Ovary (tissue), 7 donors: ENCODE measurements at regions not wholly inside any gene's neighbourhood (a gene's known extent, or its start where the extent isn't known, plus 50 kb on each side); places are given as distances from the start of the nearest gene placed in this dataset.

ENCODE experiments used
- DNase-seq, 5 donors: peaks; one replicate each; pipeline ENCODE4 v3.0.0-alpha.2; 2019 to 2020
- H3K27ac ChIP-seq, 2 donors: fragments of 200-600 bp; one replicate each; pipeline versions ENCODE4 v1.5.1 to v1.8.0; 2019 to 2022
- H3K27me3 ChIP-seq: fragments of 200-600 bp; one replicate; pipeline ENCODE4 v1.8.0; 2022
- H3K36me3 ChIP-seq: fragments of 200-600 bp; sonication (generic); one replicate; pipeline ENCODE4 v1.5.1; 2019
- H3K4me1 ChIP-seq: one replicate; pipeline ENCODE4 v1.8.1; 2013; ENCODE audit warnings: mild to moderate bottlenecking, moderate library complexity; ENCODE audit not compliant: insufficient read depth
- H3K4me3 ChIP-seq: fragments of 200-600 bp; sonication (generic); one replicate; pipeline ENCODE4 v1.5.1; 2017
- H3K9me3 ChIP-seq, 2 donors: fragments of 200-600 bp in 1 of 2; sonication (generic) in 1 of 2; one replicate each; pipeline versions ENCODE4 v1.5.1 to v1.8.1; 2013 to 2019; ENCODE audit warnings: mild to moderate bottlenecking in 1 of 2, moderate library complexity in 1 of 2
- CTCF ChIP-seq, 3 donors: fragments of 450-650 bp in 2 of 3; fragments of 200-600 bp in 1 of 3; IDR thresholded peaks; one replicate each; pipeline versions ENCODE4 v1.5.1 to v1.8.0; 2016 to 2022; ENCODE audit warnings: antibody characterized with exemption in 3 of 3, mild to moderate bottlenecking in 1 of 3
- EP300 ChIP-seq: sonication (generic); formaldehyde crosslinking; IDR thresholded peaks from one replicate; pipeline ENCODE4 v1.6.1; 2017; ENCODE audit warnings: antibody characterized with exemption
- POLR2A ChIP-seq: fragments of 450-650 bp; IDR thresholded peaks from one replicate; pipeline ENCODE4 v1.6.1; 2017; ENCODE audit warnings: antibody characterized with exemption, mild to moderate bottlenecking, moderate library complexity
- whole genome bisulfite sequencing, 3 donors: extraction: QIAGEN DNeasy Blood & Tissue Kit in 1 of 3; methylation state at CpG; one replicate each; pipeline versions ENCODE4 v1.1.5 to v1.1.7; 2013 to 2017; 5-methylcytosine and 5-hydroxymethylcytosine counted together
- intact Hi-C, 4 donors: fragments of 100-400 bp; cut with DNase I; formaldehyde crosslinking; loops; one replicate each; pipeline versions ENCODE4 v1.11.0 to v1.15.1; 2022 to 2023
- donor health status: DM: no; HTN: no; CAD: no; lungs with moderate emphysema.
- donor health status: DM: no; HTN: no; CAD: no.
- donor health status: Bipolar disorder and iron deficiency.
- donor health status: DM: no; HTN: no; CAD: no.
- donor health status: DM: yes; HTN: yes; CAD: no.

- 94 to 97% (median 94%) methylated on average over 3 of the region's 3 CpGs for WGBS, 3 donors
- no peak for DNase-seq
- H3K27ac ChIP-seq, result no peak overlapping the region
- no peaks in the 10 kb centered on the region for H3K36me3 ChIP-seq
- no peaks in the 10 kb centered on the region for H3K9me3 ChIP-seq
- no peaks in the 10 kb centered on the region for H3K27me3 ChIP-seq
- TF ChIP-seq CTCF (IDR thresholded peaks at IDR 0.05) (no peak), EP300 (no peak), POLR2A (no peak)
- H3K4me1 ChIP-seq, result no peaks in the 10 kb centered on the region
- no peak overlapping the region for H3K4me3 ChIP-seq
- intact Hi-C loops, result no loop called here
Measured at GRCh38 chr15:39040861-39041260, 476.2 kb upstream of the RASGRP1 start.

DNA sequence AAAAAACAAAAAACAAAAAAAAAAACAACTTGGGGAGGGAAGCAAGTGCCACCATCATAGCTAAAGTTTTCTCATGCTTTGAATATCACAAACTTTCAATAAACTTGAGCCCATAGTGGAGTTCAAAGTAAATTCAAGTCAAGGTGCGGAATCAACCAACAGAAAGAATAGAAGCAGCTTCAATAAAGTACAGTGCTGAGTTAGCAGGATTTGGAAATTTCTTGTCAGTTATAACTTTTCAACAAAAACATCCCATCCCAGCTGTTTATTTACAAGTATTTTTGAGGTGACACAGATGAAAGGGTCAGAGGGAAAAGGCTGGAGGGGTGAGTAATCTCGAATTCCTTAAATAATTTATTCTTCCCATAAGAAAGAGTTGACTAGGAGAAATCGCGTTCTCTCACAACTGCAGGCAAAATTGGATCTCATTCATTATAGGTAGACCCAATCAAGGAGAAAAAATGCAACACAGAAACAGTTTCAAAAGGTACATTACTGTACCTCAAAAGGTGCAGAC lies 477.4 kb upstream of the RASGRP1 start:
- Histone ChIP-seq H3K4me3 (no peak overlapping the region), H3K4me1 (no peaks in the 10 kb centered on the region), H3K36me3 (no peaks in the 10 kb centered on the region), H3K27me3 (no peaks in the 10 kb centered on the region), H3K9me3 (no peaks in the 10 kb centered on the region), H3K27ac (no peak overlapping the region)
- WGBS, 3 donors, result 86 to 88% (median 87%) methylated on average over 4 of the region's 4 CpGs
- intact Hi-C loops, result no loop called here
- TF ChIP-seq CTCF (IDR thresholded peaks at IDR 0.05) (no peak), EP300 (no peak), POLR2A (no peak)
- DNase-seq, result no peak

DNA sequence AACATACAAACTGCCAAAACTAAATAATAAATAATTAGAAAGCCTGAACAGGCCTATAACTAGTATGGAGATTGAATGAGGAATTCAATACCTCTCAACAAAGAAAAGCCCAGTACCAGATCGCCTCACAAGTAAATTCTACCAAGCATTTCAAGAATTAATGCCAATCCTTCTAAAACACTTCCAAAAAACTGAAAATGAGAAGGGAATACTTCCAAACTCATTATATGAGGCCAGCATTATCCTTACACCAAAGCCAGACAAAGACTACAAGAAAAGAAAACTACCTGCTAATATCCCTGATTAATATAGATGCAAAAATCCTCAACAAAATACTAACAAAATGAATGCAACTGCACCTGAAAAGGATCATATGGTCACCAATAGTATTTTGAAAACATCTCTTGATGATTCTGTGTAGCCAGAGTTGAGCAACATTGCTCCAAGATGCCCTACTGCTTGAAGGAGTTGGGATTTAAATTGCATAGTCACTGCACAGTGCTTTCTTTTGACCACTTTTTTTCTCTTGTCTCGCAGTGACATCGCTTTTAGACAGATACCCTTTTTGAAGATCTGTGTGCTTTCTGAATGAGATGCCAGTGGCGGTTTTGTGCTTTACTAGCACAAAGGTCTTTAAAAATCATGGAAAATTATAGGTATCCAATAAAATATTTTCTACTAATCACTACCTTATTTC lies 487.2 kb upstream of the RASGRP1 start:
- H3K4me3 ChIP-seq, result no peak overlapping the region
- H3K27ac ChIP-seq, result no peak overlapping the region
- WGBS, 3 donors, result 97 to 99% (median 98%) methylated on average over 4 of the region's 4 CpGs
- intact Hi-C loops, result no loop called here
- no peak for TF ChIP-seq POLR2A
- no peak for TF ChIP-seq EP300
- no peak for TF ChIP-seq CTCF (IDR thresholded peaks at IDR 0.05)
- H3K27me3 ChIP-seq, result no peaks in the 10 kb centered on the region
- no peaks in the 10 kb centered on the region for H3K36me3 ChIP-seq
- no peaks in the 10 kb centered on the region for H3K9me3 ChIP-seq
- no peaks in the 10 kb centered on the region for H3K4me1 ChIP-seq
- no peak for DNase-seq

DNA sequence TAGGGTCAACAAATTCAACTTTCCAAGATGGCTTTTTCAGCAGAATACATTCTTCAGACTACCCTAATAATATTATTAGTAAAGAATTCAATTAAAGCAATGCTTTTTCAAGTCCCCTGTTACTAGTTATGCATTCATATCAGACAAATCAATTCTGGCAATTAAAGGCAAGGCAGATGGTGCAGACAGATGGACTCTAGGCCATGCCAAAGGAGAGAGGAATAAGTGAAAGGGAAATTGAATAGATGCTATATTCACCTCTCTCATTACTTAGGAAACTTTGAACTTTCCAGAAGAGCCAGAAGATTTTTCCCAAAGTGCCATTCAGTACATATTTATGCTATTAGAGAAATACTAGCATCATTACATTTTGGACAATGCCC lies 487.7 kb upstream of the RASGRP1 start:
- Histone ChIP-seq H3K36me3 (no peaks in the 10 kb centered on the region), H3K27me3 (no peaks in the 10 kb centered on the region), H3K9me3 (no peaks in the 10 kb centered on the region), H3K27ac (no peak overlapping the region), H3K4me3 (no peak overlapping the region), H3K4me1 (no peaks in the 10 kb centered on the region)
- intact Hi-C loops, result no loop called here
- no peak for TF ChIP-seq CTCF (IDR thresholded peaks at IDR 0.05)
- TF ChIP-seq EP300, result no peak
- TF ChIP-seq POLR2A, result no peak
- no peak for DNase-seq
